GM19452 (cell line): ENCODE measurements at regions not wholly inside any gene's neighbourhood (a gene's known extent, or its start where the extent isn't known, plus 50 kb on each side); places are given as distances from the start of the nearest gene placed in this dataset.

Experiments
- ATAC-seq: cut with Tn5 transposase; IDR thresholded peaks from one replicate; pipeline ENCODE4 v1.9.1; 2021; ENCODE audit not compliant: unreplicated experiment

- ATAC-seq: no peak
Measured at GRCh38 chr18:77815666-77816338, 566.2 kb downstream of the GALR1 start.

GRCh38 chr18:77818328-77818727 is 568.7 kb downstream of the GALR1 start:
- no peak for ATAC-seq

- no peak for ATAC-seq
Measured at GRCh38 chr18:77820472-77820871, 570.8 kb downstream of the GALR1 start.

GRCh38 chr18:77821892-77822291 is 572.2 kb downstream of the GALR1 start:
- no peak for ATAC-seq

DNA sequence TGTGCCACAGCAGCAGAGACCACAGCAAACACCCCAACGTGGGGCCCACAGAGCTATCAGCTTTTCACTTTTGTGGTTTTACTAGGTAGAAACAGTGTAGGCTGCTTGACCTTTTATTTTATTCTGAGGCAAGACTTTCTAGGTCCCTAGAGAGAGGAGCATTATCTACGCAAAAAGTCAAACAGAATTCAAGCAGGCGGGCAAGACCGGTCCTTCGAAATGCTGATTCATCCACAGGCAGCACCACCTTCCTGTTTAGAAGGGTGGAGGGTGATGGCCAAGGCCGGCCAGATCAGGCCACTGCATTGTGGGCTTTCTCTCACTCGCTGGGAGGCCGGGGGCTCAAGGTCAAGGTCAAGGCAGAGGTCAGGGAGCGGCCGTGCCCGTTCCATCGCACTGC is 573.0 kb downstream of the GALR1 start:
- no peak for ATAC-seq

DNA sequence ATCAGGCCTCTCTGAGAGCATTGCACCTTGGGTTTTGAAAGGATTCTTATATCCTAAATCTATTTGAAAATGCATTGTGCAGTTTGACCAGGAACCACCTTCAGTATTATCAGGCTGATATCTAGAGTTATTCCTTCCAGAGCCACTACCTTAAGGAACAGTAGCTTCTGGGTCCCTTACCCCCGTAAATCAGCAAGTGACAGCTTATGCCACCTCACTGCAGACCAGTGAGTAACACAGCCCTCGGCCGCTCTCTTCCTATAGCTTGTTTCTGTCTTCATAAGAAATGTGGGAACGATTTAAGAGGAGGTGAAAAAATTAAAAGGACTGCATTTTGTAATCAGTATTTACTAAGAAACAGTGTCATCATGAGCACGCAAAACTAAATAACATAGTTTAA is 584.2 kb downstream of the GALR1 start:
- no peak for ATAC-seq

- no peak for ATAC-seq
Measured at GRCh38 chr18:77851802-77852201, 602.2 kb downstream of the GALR1 start.

GRCh38 chr18:77853859-77854258 is 604.2 kb downstream of the GALR1 start:
- no peak for ATAC-seq

DNA sequence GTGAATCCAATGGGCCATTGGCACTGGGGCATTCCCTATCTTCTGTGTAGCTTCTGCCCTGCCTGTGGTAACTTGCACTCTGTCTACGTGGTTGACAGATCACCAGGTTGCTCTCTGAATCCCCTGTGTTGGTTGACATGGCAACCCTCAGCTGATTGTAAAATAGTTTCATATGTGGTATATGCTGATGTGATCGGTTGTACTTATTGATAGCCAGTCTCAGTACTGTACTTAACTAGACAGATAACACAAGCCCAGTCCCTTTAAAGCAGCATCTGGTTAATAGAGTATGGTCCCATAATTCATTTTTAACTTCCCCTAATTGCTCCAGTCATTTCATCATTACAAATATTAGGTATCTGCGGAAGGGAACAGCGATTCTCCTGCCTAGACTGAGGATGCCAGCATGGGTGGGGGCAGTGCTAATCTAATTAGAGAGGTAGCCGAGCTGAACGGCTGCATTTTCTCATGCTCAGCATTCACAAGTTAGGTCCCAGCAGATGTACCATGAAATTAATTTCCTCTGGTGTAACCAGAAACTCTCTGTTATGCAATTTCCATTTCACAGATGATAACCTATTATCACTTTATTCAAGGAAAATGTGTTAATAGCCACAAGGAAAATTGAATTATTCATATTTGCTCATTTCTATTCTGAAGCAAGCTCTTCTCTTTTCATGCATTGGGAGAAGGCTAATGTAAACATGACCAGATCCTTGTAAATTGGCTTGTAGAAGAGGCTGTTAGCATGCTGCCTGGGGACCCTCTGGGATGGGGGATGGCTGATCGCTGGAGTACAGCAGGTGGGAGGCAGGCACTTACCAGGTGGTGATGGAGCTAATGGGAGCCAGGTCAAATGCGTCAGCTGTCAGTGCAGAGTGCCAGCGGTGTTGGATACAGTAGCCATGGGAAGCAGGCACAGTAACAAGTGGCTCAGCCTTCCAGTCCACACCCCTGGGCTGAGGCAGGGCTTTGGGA is 608.3 kb downstream of the GALR1 start:
- no peak for ATAC-seq

DNA sequence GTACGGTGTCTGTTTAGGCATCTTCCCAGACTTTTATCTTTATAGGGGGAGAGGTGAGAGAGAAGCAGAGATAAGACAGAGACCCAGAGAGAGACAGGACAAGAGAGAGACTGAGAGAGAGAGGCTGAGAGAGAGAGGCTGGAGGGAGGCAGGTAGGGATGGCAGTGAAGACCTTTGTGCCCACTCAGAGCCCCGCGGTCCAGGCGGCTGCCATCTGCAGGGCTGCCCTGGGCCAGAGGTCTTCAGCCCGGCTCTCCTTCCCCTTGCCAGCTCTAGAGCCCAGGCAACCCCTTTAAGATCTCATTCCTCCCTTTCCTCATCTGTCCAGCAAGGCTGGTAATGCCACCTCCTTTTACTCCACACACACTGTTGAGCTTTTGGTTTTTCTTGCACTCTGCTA is 610.0 kb downstream of the GALR1 start:
- ATAC-seq: no peak

GRCh38 chr18:77862066-77862757 is 612.6 kb downstream of the GALR1 start:
- no peak for ATAC-seq

DNA sequence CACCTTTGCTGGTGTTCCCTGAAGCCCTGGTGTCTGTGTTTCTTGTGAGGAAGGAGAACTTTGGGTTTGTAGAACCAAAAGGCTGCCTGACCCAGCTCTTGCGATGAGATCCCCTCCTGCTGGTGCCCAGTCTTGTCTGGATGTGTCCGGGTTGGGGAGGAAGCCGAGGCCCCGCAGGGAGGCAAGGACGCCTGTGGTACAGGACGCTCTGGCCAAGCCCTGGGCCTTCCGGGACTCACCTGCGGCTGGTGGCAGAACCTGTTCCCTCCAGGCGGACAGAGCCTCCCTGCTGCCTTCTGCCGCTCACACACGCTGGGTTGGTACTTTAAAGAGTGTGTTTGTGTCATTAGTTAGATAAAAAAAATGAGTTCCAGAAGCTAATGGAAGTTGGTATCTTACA is 616.2 kb downstream of the GALR1 start:
- no peak for ATAC-seq

DNA sequence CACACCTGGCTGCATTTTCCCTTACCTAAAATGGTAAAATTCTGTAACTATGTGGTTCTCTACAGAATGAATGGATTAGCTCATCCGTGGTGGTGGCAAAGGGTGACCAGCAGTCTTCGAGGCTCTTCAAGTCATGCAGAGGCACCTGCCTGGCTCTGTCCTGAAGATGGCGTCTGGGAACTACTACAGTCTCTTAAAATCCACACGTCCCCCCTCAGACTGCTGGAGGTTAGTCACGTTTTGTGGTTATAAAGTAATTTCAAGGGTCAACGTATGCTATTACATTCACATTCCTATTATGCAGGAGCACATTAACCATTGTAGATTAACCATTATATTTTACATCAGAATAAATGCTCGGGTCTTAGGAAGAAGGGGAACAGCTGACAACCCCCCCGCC is 616.7 kb downstream of the GALR1 start:
- ATAC-seq: no peak

DNA sequence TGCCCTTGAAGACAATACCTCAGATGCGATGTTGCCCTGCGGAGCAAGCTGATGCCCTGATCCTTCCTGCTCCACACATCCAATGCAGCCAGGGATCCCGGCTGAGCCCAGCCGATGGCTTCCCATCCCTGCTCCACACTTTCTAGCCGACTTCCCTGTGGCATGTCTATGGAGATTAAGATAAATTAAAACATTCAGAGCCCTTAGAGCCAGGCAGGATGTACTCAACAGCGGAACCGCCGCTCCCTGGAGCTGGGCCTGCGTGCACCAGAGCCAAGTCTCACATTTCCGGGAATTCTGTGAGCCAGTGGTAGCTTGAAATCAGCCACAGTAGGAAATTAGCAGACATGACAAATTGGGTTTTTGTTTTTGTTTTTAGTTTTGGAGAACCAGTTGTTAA is 620.6 kb downstream of the GALR1 start:
- ATAC-seq: no peak

- no peak for ATAC-seq
Measured at GRCh38 chr18:77870894-77871293, 621.2 kb downstream of the GALR1 start.

GRCh38 chr18:77872166-77872565 is 622.5 kb downstream of the GALR1 start:
- ATAC-seq: no peak

- ATAC-seq: no peak
Measured at GRCh38 chr18:77876319-77876865, 626.7 kb downstream of the GALR1 start.

GRCh38 chr18:77879829-77880228 is 630.2 kb downstream of the GALR1 start:
- ATAC-seq: no peak

- ATAC-seq: no peak
Measured at GRCh38 chr18:77884454-77884853, 634.8 kb downstream of the GALR1 start.

- no peak for ATAC-seq
Measured at GRCh38 chr18:77894060-77894459, 644.4 kb downstream of the GALR1 start.

DNA sequence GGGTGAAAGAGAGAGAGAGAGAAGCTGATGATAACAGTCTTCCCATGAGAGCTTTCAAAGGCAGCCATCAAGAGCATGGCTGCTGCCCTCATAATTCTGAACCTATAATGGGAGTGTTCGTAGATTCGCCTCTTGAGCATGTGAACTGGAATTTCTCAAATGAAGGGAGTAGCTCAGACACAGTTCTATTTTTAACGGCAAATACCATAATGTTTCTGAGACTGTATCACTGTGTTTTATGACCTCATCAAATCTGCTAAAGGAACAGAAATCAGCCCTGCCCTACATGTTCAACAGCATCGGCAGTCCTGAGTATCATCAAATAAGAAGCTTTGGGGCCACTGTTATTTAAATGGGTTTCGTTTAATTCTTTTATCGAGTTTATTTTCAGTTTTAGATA is 645.6 kb downstream of the GALR1 start:
- no peak for ATAC-seq
